ENCODE measurements at regions not wholly inside any gene's neighbourhood (a gene's known extent, or its start where the extent isn't known, plus 50 kb on each side); places are given as distances from the start of the nearest gene placed in this dataset.

GRCh38 chr13:61709258-61709657 lies 293.6 kb upstream of the PCDH20 start:
- TF ChIP-seq CTCF (IDR thresholded peaks at IDR 0.05) (no peak), POLR2AphosphoS5 (IDR thresholded peaks at IDR 0.05) (no peak)

All from suprapubic skin (tissue), 3 donors.